HG03469 (cell line): ENCODE measurements at regions not wholly inside any gene's neighbourhood (a gene's known extent, or its start where the extent isn't known, plus 50 kb on each side); places are given as distances from the start of the nearest gene placed in this dataset.

ENCODE experiments used
- ATAC-seq: cut with Tn5 transposase; IDR thresholded peaks from one replicate; pipeline ENCODE4 v1.9.1; 2021; ENCODE audit warnings: mild to moderate bottlenecking, moderate library complexity, moderate number of reproducible peaks; ENCODE audit not compliant: unreplicated experiment

DNA sequence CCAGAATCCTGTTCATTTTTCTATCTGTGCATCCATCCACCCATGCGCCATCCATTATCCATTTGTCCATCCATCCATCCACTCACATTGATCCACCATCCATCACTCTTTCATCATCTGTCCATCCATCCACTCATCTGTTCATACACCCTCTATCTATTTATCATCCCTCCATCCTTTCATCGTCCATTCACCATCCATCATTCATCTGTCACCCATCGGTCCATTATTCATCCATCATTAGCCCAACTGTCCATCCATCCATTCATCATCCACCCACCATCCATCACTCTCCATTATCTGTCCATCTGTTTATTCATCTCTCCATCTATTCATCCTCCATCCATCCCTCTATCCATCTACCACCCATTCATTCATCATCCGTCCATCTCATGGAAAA, 125.7 kb upstream of the TMPRSS2 start:
- no peak for ATAC-seq

DNA sequence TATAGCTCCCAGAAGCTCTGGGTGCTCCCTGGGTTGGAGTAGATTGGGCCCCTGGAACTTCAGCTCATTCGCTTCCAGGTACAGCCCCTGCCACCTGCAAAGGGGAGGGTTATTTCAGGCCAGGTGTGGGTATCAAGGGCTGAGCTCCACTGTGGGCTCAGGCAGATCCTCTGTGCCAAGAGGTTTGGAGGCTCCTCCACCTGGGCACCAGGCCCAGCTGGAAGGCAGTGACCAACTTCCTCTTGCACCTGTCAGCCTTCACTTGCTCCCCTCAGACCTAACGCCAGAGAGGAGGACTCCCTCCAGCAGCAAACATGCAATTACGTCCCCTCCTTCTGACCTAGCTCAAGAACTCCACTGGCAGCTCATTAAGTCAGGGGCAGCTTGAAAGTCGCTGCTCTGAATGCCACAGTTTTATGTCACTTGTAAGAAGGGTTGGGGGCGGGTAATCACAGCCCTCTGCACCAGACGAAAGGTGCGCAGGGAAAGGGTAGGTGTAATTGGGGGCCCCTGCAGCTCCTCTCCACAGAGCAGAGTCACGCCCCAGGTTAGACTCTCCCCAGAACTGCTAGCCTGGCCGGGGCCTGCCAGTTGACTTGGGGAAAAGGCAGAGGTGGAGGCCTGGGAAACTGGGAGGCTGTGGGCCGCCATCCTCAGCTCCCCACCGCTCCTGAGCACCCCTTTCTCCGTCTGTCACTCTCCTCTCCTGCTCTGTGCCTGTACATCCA, 125.0 kb upstream of the TMPRSS2 start:
- ATAC-seq = no peak

DNA sequence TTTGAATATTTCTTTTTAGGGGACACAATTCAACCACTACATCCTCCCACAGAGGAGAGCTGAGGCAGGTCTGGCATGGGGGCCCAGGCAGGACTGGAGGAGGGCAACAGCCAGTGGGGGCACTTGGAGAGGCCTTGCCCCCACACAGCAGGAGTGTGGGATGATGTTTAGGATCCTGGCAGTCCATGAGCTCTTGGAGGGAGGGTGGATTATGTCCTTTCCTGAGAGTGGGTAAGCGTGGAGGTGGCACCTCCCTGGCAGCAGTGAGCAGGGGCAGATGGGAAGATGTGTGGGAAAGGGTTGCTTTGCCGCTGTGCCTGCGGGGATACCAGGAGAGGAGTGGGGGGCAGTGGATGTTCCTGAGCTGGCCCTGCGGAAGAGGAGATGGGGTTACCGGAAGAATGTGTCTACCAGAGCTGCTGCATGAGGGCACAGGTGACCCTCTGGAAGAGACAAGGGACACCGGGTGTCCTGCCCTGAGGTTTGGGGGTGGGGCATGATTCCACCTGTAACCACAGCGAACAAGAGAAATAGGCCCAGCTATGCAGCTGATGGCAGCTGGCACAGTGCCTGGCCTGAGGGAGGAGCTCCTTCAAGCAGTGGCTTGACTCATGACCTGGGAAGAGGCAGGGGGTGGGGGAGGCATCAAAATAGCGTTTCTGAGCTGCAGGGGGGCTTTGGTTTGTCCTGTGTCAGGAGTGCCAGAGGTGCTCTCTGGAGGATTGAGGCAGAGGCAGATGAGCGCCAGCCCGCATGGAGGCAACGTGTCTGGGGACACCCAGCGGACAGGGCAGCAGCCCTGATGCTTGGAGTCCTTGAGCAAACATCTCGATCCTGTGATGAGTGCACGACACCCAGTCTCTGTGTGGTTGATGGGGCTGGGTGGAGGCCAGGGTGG, 123.9 kb upstream of the TMPRSS2 start:
- no peak for ATAC-seq

DNA sequence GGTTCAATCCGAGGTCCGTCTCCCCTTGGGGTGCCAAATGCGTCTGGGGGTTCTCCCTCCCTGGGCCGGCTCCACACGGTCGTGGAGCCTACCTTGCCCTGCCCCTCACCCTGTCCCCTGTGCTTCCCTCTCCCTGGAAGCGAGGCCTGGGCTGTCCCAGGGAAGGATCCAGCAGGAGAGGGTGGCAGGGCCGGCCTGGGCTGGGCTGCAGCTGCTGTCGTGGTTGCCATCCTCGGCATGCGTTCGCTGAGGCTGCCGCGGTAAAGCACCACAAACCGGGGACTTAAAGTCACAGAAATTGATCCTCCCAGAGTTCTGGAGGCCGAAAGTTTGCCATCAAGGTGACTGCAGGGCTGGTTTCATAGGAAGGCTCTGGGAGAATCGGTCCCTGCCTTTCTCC, 123.0 kb upstream of the TMPRSS2 start:
- no peak for ATAC-seq

DNA sequence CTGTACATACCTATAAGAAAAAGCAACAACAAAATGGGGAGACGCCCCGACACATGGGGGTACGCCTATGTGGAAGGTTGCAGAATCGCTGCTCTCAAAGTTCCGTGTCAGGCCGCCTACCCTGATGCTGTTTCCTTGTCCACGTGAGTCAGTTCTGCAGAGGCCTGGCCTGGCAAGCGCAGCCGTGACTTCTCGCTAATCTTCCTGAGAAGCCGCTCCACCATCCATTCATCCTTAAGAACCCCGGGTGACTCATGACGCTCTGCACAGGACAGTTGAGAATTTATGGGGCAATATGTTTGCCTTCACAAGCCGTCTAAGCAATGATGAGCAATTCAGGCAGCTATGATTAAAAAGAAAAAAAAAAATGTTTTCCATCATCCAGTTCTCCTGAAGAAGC, 122.3 kb upstream of the TMPRSS2 start:
- no peak for ATAC-seq

DNA sequence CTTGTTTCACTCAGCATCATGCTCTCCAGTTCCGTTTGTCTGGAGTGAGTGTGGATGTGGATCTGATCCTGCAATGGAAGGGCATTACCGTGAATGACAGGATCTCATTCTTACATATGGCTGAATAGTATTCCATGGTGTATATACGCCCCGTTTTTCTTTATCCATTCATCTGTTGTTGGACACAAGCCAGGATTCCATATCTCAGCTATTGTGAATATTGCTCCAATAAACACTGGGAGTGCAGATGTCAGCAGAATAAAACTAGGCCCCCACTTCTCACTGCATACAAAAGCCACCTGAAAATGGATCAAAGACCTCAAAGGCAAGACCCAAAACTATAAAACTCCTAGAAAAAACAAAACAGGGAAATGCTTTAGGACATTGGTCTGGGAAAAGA, 120.3 kb upstream of the TMPRSS2 start:
- no peak for ATAC-seq

DNA sequence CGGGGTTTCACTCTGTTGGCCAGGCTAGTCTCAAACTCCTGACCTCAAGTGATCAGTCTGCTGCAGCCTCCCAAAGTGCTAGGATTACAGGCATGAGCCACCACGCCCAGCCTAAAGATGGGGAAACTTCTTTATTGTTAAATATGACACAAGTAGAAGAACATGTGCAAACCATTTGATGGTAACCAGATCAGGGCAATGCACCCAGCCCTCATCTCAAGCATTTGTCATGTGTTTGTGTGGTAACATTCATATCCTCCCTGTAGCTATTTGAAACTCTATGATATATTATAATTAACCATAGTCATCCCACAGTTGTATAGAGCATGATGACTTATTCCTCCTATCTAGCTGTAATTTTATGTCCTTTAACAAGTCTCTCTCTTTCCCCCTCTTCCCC, 119.5 kb upstream of the TMPRSS2 start:
- ATAC-seq = no peak

DNA sequence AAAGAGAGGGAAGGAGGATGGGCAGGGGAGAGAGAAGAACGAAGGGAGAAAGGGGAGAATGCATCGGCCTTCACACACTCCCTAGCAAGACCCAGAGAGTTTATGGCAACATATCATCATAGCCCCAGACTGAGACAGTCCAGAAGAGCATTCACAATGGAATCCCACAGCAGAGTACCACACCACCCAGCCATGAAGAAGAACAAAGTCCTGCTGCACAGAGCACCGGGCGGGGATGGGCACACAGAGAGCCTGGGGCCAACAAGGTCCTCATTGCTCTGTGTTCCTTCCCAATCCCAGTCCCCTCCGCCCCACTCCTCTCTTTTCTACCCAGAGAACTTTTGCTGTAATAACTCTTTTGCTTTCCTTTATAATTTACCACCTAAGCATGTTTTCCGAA, 118.1 kb upstream of the TMPRSS2 start:
- ATAC-seq = no peak

DNA sequence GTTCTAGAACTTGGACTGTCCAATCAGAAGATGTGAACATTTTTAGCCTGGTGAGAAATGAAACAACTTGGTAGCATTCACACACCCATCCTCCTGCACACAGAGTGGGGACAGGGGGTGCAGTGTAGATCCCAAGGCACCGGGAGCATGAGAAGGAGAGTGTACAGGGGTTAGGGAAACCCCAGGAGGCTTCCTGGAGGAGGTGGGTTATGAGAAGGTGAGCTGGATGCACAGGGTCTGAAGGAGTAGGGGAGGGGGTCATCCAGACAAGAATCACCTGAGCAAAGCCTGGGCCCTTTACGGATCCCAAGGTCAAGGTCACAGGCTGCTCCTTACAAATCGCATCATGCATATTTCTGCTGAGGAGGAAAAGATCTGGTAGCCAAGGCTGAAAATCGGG, 117.5 kb upstream of the TMPRSS2 start:
- ATAC-seq = no peak

DNA sequence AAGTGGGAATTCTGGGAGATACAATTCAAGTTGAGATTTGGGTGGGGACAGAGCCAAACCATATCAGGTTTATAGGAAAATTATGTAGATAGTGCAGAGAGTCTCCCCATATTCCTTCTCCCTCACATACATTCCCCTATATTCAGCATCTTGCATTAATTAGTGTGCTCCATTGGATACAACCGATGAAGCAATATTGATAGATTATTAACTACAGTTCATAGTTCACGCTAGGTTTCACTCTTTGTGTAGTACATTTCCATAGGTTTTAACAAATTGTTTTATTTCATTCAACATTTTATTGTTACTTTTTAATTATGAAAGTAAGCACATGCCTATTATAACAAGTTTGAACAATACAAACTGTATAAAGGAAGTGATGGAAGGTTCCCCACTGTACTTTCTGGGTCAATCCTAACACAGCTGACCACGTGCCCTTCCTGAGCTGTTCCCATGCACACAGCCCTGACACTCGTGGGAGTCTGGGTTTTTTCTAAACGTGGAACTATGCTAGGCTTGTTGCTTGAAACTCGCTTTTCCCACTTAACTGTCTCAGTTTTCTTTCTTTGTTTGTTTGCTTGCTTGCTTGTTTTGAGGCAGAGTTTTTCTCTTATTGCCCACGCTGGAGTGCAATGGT, 116.8 kb upstream of the TMPRSS2 start:
- ATAC-seq = no peak

DNA sequence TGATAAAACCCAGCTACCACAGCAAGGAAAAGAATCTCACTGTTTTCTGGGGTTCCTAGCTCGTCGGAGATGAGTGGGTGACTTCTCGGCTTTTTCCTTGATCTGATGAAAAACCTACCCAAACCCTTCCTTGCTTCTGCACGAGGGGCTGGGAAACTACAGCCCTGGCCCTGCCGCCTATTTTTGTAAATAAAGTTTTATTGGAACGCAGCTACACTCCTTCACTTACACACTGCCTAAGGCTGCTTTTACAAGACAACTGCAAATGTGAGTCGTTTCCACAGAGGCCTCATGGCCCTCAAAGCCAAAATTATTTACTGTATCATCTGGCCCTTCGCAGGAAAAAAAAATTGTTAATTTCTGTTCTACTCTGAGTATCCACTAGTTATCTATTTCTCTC, 116.0 kb upstream of the TMPRSS2 start:
- no peak for ATAC-seq

DNA sequence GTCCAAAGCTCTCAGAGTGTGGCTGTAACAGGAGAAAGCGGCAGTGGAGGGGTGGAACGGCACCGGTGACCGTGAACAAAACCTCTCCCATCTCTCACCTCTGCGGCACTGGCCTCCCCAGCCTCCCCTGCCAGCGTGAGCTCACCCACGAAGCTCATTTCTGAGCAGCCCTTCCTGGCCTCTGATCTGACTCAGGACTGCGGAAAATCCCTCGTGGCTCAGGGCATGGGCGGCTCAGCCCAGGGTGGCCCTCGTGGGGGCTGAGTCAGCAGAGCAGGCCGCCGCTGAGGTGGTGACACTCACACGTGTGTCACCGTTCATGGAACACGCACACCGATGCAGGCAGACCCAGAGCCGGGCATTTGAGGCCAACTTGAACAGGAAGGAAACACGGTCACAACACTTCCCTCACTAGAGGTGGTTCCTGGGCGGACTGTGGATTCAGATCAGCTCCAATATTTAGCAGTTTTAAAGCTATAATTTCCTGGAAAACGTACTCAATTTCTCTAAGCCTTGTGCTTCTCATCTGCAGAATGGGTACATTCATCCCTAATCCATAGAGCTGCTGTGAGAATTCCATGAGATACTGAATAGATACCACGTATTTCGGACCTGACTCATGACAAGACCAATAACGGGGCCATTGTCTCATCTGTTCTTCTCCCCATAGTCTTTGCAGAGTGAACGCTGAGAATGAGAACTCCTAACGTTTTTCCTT, 115.0 kb upstream of the TMPRSS2 start:
- no peak for ATAC-seq

DNA sequence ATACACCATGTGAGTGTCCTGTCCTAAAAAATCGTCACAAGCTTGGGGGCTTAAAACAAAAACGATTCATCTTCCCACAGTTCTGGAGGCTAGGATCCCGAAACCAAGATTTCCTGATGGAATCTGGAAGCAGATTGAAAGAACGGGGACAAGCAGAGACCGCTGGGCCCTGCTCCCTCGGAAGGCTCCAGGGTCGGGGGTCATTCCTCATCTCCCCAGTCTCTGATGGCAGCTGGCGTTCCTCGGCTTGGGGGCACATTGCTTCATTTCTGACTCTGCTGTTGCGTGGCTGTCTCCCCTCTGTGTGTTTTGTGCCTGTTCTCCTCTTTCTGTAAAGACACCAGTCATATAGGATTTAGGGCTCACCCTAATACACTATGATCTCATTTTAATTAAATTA, 114.2 kb upstream of the TMPRSS2 start:
- no peak for ATAC-seq

DNA sequence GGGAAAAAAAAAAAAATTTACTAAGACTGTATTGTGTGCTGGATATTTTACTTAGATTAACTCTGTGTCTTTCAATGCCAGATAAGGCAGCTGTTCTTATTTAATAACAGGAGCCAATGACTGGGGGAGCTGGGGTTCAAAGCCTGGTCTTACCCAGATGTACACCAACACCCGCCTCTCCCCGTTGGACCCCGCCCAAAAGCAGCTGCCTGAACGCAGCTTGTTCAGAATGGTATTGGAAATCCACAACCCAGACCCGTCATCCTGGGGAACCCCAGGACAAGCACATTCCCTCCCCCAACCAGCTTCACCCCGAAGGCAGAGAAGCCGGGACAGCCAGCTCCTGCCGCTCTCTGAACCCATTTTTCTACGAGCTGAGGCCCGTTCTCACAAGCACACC, 113.6 kb upstream of the TMPRSS2 start:
- ATAC-seq = no peak

DNA sequence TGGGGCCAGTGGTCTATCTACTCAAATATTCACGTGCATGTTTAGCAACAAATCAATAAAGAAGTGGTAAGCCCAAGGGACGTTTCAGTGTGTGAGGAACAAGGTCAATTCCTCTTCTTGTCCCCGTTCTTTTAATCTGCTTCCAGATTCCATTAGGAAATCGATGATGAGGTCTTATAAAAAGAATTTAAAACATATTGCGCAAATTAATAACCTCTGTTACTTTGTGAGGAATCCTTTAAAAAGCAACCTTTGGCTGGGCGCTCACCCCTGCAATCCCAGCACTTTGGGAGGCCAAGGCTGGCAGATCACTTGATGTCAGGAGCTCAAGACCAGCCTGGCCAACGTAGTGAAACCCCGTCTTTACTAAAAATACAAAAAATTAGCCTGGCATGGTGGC, 113.0 kb upstream of the TMPRSS2 start:
- no peak for ATAC-seq

DNA sequence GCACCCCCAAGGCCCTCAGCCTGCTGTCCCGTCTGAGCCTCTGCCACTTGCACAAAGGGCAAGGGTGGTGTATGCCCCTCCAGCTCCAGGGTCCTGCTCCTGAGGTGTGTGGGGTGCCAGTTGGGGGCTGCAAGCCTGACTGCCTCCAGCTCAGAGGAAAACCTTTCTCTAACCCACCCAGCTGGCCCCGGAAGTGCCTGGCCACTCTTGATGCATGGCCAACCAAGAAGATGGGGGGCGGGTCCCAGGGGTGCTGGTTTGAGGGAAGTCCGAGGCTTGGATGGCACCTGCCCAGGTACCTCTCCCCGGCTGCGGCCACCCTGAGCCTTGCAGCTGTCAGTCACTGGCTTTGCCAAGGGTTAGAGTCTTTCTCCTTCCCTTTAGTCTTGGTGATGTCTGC, 112.6 kb upstream of the TMPRSS2 start:
- no peak for ATAC-seq

DNA sequence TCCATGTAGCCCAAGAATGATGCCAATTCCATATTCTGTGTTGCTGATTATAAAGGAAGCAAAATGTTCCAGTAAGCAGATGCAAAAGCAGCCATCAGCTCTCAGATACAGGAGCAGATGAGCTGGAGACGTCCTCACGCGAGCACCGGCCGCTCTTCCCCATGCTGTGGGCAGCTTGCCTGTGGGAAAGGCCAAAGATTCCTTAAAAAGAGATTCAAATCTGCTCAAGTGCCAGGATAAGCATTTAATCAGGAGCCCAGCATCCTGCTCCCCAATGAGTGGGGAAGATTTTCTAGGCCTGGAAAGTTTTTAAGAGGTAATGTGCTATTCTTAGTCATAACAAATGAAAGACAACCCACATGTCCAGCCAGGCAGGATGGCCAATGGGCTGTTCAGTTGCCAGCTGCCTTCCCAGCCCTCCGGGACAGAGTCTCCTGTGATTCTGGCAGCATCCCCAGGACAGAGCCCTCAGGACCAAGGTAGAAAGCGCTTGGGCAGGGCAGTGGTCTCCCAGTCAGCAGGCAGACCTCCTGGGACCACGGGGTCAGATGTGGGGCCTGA, 108.2 kb upstream of the TMPRSS2 start:
- ATAC-seq = no peak

DNA sequence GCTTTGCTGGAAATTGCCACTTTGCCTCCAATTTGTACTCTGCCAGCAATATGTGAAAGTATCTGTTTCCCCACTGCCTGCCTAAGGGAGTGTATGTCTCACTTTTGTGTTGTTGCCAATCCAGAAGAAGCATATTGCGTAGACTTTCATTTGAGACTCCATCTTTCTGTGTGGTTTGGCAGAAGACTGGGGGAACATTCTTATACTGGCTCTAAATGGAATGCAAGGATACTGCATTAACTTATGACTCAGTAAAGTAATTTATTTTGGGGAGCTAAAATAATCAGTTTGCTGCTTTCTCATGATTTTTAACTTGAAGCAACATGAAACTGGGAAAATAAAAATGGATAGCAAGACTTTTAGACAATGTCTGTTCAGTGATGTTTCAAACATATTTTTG, 107.7 kb upstream of the TMPRSS2 start:
- no peak for ATAC-seq

DNA sequence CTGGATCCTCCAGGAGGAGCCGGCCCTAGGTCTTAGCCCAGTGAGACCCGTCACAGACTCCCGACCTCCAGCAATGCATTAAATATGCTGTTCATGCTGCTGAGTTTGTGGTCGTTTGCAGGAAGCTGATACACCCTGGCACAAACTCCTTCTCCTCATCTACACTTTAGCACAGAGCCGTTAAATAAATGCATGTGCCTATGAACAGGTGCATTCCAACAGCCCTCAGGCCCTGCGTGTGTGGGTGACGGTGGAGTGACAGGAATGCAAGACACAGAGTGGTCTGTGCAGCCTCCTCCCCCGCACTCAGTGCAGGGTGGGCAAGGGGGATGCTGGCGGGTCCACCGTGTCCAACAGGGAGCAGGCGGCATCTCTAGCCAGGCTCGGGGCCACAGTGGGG, 106.6 kb upstream of the TMPRSS2 start:
- ATAC-seq = no peak

DNA sequence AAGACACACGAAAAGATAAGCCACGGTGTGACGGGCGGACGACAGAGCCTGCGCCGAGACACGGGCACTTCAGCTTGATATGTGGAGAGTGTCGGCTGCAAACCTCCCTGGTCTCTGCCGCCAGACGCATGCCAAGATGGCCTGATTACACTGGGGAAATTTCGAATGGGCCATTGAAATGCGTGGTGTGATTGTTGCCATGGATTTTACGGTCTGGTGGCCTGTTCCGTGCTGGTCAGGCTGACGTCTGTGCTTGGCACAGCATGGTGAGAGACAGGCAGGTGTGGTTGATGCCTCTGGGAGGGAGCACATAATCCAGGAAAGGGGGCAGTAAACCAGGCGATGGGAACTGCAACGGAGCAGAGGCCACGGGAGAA, 105.6 kb upstream of the TMPRSS2 start:
- ATAC-seq = no peak
